GM21447 (cell line): ENCODE measurements at regions not wholly inside any gene's neighbourhood (a gene's known extent, or its start where the extent isn't known, plus 50 kb on each side); places are given as distances from the start of the nearest gene placed in this dataset.

ENCODE experiments used
- ATAC-seq: cut with Tn5 transposase; IDR thresholded peaks from one replicate; pipeline ENCODE4 v1.9.1; 2021; ENCODE audit not compliant: unreplicated experiment

- no peak for ATAC-seq
Observed at GRCh38 chr2:204261846-204262245, 283.4 kb upstream of the PARD3B start.

- no peak for ATAC-seq
Observed at GRCh38 chr2:204264085-204264553, 281.2 kb upstream of the PARD3B start.

GRCh38 chr2:204264621-204265140, 280.6 kb upstream of the PARD3B start:
- no peak for ATAC-seq

GRCh38 chr2:204265681-204266181, 279.5 kb upstream of the PARD3B start:
- no peak for ATAC-seq

- ATAC-seq, result no peak
Observed at GRCh38 chr2:204268458-204268857, 276.8 kb upstream of the PARD3B start.

- no peak for ATAC-seq
Observed at GRCh38 chr2:204268971-204269370, 276.3 kb upstream of the PARD3B start.

- no peak for ATAC-seq
Observed at GRCh38 chr2:204272089-204272488, 273.2 kb upstream of the PARD3B start.

GRCh38 chr2:204272610-204273287, 272.5 kb upstream of the PARD3B start:
- ATAC-seq, result no peak

- ATAC-seq, result no peak
Observed at GRCh38 chr2:204274429-204274828, 270.8 kb upstream of the PARD3B start.

- no peak for ATAC-seq
Observed at GRCh38 chr2:204274991-204275390, 270.3 kb upstream of the PARD3B start.

GRCh38 chr2:204277226-204277625, 268.0 kb upstream of the PARD3B start:
- no peak for ATAC-seq

- ATAC-seq, result no peak
Observed at GRCh38 chr2:204278454-204278853, 266.8 kb upstream of the PARD3B start.

- no peak for ATAC-seq
Observed at GRCh38 chr2:204279819-204280218, 265.5 kb upstream of the PARD3B start.

- no peak for ATAC-seq
Observed at GRCh38 chr2:204280262-204280668, 265.0 kb upstream of the PARD3B start.

- ATAC-seq, result no peak
Observed at GRCh38 chr2:204282081-204282480, 263.2 kb upstream of the PARD3B start.

GRCh38 chr2:204282525-204282924, 262.8 kb upstream of the PARD3B start:
- no peak for ATAC-seq

GRCh38 chr2:204289066-204289465, 256.2 kb upstream of the PARD3B start:
- no peak for ATAC-seq

GRCh38 chr2:204292439-204292838, 252.8 kb upstream of the PARD3B start:
- no peak for ATAC-seq

GRCh38 chr2:204293884-204294747, 251.2 kb upstream of the PARD3B start:
- no peak for ATAC-seq

- no peak for ATAC-seq
Observed at GRCh38 chr2:204298404-204298803, 246.9 kb upstream of the PARD3B start.

GRCh38 chr2:204299766-204300165, 245.5 kb upstream of the PARD3B start:
- ATAC-seq, result no peak

GRCh38 chr2:204306667-204307066, 238.6 kb upstream of the PARD3B start:
- ATAC-seq, result no peak
